HuH-7 (cell line): ENCODE measurements at regions not wholly inside any gene's neighbourhood (a gene's known extent, or its start where the extent isn't known, plus 50 kb on each side); places are given as distances from the start of the nearest gene placed in this dataset.
"Not testable (repeated sequence)": the region's sequence is repeated elsewhere in the genome, so short reads cannot be mapped to it uniquely, and the experiment has no call there.

Experiments used
- DNase-seq: peaks from one replicate; pipeline ENCODE4 v3.0.0; 2011; ENCODE audit warnings: low spot score

DNA sequence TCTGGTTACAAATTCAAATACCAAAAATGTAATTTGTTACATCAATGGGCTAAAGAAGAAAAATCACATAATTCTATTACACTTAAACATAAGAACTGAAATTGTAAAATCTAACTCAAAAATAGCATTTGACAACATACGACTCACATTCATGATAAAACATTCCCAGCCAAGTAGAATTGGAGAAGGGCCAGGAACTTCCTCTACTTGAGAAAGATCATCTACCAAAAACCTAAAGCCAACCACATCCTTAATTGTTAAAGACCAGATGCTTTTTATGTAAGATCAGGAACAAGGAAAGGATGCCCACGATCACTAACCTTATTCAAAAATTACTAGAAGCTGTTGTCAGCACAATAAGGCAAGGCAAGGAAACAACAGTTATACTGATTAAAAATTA is 1819.8 kb upstream of the C9orf72 start:
- no peak for DNase-seq

DNA sequence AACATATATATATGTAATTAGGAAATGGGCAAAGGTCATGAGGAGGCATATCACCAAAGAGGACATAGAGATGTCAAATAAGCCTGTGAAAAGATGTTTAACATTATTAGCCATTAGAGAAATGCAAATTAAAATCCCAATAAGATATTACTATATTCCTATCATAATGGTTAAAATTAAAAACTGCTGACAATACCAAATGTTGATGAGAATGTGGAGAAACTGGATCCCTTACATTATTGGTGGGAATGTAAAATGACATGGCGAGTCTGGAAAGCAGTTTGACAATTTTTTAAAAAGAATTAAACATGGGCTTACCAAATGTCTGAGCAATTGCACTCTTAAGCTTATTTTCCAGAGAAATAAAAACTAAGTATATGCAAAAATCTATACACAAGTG is 1821.6 kb upstream of the C9orf72 start:
- DNase-seq = no peak

DNA sequence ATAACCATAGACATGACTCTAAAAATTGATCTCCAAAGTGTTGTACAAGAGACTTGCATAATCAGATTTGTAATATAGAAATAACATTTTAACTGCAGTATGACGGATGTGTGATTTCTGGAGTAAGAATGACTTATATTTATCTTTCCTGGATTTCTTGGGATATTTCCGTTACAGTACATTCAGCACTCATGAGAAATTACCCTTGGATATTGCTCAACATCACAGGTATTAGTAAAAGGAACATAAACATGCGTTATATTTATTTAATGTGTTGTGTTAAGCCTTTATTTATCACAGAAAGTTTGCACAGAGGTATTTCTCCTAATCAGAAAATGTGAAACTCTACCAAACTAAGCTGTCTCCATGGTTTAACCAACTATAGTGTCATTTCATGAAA is 1823.9 kb upstream of the C9orf72 start:
- no peak for DNase-seq

DNA sequence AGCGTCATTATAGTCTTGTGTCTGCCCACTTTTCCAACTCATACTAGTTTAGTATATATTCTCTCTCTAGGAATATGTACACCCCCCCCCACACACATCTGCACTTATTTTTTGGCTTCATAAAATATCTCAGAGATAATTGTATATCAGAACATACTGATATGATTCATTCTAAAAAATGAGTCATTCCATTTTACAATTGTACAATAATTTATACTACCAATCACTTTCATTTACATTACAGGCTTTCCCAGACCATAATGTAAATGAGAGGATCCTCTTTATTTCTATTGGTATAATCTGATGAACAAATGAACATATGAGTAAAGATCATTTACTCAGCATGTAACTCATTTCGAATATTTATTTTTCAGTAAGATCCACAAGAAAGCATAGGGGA is 1842.9 kb upstream of the C9orf72 start:
- no peak for DNase-seq

DNA sequence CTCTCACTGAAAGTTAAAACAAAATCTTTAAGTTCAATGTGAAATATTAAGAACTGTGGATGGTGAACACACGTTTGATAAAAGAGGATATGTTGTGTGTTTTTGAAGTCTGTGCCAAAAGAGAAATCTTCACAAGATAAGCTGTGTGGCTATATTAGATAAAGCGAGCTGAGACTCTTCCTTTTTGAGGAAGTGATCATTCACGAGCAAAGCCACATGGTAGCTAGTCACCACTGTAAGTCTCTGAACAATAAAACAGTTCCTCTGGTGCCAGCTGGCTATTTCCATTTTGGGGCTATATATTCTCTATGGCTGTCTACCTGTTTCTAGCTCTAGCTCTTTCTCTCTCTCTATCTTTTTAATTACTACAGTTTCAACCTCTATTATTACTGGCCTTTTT is 1849.2 kb upstream of the C9orf72 start:
- DNase-seq = no peak

DNA sequence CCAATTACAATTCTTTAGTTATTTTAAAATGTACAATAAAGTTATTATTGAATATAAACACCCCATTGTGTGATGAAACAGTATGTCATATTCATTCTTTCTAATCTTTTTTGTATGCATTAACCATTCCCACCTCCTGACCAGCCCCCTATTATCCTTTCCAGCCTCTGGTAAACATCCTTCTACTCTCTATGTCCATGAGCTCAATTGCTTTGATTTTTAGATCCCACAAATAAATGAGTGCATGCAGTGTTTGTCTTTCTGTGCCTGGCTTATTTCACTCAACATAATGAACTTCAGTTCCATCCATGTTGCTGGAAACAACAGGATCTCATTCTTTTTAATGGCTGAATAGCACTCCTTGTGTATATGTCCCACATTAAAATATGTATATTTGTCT is 1858.9 kb upstream of the C9orf72 start:
- DNase-seq = no peak

DNA sequence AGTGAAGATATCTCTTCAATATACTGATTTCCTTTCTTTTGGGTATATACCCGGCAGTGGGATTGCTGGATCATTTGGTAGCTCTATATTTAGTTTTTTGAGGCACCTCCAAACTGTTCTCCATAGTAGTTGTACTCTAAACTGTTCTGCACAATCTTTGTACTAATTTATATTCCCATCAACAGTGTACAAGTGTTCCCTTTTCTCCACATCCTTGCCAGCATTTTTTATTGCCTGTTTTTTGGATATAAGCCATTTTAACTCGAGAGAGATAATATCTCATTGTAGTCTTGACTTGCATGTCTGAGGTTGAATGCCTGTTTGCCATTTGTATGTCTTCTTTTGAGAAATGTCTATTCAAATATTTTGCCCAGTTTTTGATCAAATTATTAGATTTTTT is 1859.4 kb upstream of the C9orf72 start:
- DNase-seq = not testable (repeated sequence)

DNA sequence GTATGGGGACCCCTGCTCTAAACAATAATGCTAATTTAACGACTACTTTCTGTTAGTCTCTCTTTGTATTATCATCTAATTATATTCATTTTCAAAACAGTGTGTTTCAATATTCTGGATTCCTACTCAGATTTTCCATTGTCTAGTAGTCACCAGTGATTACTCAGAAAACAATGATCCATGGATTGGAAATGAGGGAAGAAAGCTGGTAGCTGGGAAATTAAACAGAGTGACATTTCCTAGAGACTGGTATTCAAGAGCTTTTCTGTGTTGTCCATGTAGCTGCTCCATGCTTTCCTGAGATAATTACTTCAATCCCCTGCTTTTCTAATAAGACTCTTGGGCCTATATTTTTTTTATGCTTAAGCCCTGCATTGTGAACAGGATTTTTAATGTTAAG is 1862.1 kb upstream of the C9orf72 start:
- DNase-seq = no peak

DNA sequence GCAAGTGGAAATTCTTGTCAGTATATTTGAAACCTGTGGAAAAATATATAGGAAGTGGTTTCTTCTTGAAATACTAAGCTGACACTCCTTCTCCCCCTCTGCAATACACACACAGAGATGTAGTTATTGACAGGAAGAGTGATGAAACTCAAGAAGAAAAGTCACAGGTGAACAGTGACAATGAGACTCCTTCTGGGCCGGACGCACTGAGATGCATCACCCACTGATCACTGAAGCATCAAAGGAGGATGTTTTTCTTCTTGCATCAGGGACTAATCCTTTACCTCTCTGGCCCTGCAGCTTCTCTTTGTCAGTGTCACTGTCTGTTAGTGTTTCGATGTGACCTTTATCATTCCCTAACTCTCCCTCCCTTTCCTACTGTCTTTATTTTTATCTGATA is 1864.2 kb upstream of the C9orf72 start:
- no peak for DNase-seq

DNA sequence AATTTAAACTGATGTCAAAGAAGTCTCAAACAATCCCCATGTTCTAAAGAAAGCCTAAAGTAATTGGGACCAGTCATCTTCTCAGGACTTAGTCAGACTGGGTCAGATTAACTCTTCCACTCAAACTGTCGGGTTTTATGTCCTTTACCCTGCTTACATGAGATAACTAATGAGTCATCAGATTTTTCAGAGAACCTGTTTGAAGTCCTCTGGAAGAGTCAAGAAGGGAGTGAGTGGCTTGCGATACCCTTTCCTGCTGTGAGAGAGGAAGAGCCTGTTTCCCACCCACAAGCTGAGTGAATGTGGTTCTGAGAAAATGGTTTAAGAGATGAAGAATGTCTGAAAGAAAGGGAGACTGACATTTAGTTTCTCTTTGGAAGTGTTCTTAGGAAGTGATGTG is 1866.7 kb upstream of the C9orf72 start:
- no peak for DNase-seq

DNA sequence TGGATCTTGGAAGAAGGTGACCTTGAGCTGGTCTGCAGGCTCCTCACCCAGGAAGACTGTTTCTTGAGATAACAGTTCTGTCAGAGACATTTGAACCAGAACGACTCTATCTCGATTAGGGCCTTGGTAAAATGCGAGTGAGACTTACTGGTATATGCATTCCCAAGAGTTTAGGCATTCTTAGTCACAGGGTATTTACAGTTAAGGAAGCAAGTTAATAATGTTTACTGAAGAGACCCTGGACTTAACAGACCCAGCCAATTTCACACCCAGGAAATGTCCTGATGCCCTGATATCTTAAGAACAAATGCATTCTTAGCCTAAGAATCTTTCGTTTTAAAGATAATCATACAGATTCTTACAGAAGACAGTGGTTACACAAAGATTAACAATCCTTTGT is 1867.2 kb upstream of the C9orf72 start:
- DNase-seq = no peak

DNA sequence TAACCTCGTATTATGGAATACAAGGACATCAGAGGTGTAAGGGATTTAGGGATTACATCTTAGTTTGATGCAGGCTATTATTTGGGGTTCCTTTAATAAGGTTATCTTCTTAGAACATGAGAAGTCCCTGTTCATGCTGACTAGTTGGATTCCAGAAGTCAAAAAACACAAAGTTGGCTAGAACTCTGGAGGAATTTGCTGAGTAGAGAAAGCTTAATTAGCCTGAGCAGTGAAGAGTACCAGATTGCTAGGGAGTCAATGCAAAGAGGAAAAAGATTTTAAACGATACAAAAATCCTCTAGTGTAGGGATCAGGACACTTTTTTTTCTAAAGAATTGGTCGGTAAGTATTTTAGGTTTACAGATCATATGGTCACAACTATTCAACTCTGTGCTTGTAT is 1872.5 kb upstream of the C9orf72 start:
- no peak for DNase-seq

DNA sequence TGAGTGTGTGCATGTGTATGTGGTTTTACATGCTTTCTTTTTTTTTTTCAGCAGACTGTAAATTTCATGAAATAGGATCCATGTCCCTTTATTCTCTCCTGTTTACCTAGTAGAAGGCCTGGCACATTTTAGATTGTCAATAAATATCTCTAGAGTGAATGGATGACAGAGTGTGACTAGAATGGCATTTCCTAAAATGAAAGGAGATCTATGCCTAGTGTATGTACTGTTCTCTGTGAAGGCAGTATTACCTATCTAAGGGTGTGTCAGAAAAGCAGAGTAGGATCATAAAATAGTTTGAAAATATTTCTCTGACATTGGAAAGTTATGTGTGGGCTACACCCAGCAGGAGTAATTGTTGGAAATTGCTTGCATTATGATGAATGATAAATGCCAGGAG is 1876.0 kb upstream of the C9orf72 start:
- DNase-seq = no peak

DNA sequence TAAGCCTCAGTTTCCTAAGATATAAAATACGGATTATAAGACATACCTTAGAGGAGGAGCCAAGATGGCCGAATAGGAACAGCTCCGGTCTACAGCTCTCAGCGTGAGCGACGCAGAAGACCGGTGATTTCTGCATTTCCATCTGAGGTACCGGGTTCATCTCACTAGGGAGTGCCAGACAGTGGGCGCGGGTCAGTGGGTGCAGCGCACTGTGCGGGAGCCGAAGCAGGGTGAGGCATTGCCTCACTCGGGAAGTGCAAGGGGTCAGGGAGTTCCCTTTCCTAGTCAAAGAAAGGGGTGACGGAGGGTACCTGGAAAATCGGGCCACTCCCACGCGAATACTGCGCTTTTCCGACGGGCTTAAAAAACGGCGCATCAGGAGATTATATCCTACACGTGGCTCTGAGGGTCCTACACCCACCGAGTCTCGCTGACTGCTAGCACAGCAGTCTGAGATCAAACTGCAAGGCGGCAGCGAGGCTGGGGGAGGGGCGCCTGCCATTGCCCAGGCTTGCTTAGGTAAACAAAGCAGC is 1877.1 kb upstream of the C9orf72 start:
- DNase-seq = not testable (repeated sequence)

DNA sequence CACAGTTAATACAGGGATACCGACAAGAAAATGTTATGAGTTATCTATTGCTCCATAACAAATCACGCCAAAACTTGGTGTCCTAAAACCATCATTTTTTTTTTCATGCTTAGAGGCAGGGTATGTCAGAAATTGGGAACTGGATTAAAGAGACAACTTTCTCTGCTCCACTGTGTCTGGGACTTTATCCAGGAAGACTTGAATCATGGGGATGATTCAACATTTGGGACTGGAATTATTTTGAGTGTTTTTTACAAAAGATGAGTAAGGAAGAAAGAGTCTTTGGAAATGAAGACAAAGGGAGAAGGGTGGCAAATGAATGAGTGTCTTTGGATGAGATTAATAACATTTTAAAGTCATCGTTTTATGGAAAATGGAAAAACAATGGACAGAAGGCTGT is 1883.7 kb upstream of the C9orf72 start:
- DNase-seq = no peak

DNA sequence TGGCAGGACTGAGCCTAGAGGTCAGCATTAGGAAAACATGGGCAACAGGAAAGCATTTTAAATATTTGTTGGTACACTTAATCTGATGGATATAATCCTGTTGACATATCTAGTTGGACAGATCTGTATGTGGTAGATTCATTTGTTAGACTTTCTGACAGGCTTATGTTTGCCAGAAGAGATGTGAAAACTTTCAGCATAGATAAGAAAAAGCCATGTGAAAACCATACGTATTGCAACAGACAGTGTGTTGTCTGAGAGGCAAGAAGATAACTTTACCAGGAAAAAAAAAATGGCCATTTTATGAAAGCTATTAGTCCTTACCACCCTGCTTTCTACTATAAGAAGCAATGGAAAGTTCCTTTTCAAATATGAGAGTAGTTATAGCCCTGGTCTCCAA is 1902.2 kb upstream of the C9orf72 start:
- no peak for DNase-seq

DNA sequence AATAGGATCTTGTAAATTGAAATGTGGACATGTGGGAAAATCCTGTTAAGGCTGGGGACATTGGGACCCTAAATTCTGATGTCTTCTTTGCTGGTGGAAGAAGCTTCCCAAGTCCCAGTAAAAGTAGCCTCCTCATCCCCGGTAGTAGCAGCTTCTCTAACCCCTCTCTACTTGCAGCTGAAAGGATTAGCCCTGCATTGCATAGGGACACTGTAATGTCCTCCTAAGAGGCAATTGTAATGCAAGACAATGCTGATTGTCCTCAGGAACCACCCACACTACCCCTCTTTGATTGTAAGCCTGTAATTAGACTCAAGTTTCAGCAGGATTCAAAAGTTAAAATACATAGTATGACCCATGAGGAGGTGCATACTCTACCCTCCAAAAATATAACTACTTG is 1938.4 kb upstream of the C9orf72 start:
- DNase-seq = no peak

DNA sequence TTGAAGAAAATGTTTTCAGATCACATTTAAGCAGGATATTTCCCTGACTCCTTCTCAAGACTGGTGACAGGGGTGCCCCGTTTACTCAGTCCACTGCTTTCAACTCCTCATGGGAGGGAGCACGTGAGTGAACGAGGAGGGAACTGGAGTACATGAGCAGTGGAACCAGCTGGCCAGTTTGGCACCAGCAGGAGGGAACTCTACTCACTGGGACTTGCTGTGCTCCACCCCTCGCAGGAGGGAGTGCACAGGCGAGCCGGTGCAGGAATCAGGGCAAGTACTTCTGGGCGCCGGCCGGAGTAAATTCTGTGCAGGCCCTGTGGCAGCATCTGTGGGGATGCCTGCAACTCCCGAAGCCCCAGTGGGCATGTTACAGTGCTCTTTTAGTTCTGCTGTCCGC is 1941.1 kb upstream of the C9orf72 start:
- no peak for DNase-seq

DNA sequence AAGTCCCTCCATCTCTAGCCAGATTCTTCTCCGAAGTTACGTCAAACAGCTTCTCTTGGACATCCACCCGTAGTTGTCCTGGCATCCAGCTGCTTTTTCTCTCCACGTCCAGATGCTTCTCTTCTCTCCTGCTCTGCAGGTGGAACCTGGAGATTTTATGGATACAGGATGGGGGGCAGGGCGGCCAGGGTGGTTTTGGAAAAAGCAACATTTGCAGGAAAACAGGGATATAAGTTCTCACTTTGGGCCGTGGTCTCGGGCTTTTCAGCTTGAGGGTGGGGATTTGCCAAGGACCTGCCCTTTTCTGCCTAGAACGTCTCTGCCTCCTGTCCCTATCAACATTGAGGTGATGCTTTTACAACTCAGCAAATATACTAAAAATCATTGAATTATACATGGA is 1941.6 kb upstream of the C9orf72 start:
- no peak for DNase-seq

DNA sequence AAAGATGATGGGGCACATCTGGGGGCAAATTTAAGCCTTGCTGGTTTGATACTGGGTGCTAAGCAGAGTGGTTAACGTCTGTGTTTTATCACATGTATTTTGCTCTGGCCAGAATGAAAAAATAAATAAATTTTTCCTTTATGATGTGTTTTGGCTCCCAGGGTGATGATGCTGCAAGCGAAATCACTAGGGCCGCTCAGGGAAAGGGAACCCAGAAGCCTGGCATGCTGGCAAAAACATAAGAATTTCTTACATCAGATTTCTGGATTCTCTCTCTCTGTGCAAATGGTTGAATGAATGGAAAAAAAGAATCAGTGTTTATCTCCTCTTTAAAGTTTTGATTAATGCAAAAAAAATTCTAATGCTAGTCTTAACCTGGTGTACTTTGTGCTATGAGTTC is 1975.2 kb upstream of the C9orf72 start:
- no peak for DNase-seq

DNA sequence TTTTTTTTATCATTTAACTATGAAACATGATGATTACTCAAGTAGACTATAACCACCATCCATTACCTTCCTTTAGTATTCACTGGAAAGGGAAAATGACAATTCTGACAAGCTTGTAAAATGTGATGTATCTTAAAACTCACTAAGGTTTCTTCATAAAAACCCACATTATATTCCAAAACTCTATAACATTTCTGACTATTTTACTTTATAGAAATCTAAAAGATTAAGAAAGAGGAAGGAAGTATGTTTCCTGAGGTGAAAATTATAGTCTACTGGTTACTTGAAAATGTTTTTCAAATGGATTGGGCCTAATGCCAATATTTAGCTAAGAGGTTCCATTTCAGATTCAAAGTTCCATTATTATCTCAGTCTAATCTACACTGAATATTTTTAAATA is 1982.2 kb upstream of the C9orf72 start:
- DNase-seq = no peak

DNA sequence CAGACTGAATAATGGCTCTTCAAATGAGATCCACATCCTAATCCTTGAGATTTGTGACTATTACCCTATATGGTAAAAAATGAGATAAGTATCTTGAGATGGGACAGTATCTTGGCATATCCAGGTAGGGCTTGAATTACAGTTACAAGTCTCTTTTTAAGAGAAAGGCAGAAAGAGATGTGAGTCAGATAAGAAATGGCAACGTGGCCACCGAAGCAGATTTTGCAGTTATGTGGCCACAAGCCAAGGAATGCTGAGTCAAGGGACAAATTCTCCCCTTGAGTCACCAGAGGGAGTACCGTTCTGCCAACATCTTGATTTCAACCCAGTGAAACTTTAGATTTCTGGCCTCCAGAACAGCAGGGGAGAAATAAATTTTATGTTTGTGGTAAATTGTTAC is 1983.0 kb upstream of the C9orf72 start:
- DNase-seq = no peak

DNA sequence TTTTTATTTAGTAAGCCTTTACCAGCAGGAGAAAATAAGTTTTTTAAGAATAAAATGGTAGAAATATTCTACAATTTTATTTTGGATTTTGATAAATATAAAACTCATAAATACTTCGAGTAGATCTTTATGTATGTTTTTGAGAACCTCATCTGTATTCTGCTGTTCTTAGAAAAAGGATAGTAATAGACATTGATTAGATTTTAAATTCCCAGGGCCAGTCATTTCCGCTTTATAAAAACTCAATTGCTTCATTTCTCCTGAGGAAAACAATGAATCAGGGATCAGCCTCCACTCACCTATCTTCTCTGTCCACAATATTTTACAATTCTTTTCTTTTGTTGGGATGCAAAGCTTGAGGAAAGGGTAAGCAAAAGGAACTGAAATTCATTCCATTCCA is 1983.5 kb upstream of the C9orf72 start:
- DNase-seq = no peak

DNA sequence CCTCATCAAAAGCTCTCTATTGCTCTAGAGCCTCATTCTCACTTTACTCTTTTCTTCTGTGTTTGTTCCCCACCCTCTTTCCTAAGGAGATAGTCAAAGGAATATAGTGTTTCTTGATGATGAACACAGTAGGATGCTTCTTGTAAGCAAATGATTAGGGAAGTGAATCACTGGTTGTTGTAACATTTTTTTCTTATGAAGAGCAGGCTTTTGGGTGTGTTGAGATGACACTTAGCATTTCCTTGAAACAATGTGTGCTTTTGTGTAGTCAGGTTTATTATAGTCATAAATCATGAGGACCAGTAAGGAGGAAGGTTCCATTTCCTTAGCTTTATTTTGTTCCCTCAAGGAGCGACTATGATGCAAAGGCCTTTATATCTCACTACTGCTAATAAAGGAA is 1991.3 kb upstream of the C9orf72 start:
- DNase-seq = no peak

DNA sequence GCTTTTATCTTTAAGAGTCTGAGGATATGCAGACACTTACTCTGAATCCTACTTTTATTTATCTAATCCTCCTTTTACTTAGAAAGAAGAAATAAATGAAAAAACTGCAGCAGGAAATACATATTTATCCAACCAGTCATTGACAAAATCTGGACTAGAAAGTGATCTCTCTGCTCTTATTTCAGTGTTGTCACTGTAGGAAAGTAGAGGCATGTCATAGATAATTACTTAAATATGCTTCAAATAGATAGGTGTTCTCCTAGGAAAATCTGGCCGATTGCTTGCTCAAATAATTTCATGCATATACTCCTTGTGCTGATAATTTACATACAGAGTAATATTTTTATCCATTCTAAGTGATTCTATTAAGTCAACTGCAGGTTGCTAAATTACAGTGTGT is 2001.9 kb upstream of the C9orf72 start:
- DNase-seq = no peak
